ENCODE measurements at regions not wholly inside any gene's neighbourhood (a gene's known extent, or its start where the extent isn't known, plus 50 kb on each side); places are given as distances from the start of the nearest gene placed in this dataset.
"Not testable (repeated sequence)": the region's sequence is repeated elsewhere in the genome, so short reads cannot be mapped to it uniquely, and the experiment has no call there.

- H3K9me3 Mint-ChIP-seq: peaks cover 69% of the 10 kb centered on the region
- not testable (repeated sequence) for H3K4me3 Mint-ChIP-seq; H3K27ac Mint-ChIP-seq; DNase-seq (ENCODE audit: low spot score in 2 of 2, unreplicated experiment in 2 of 2); H3K27me3 Mint-ChIP-seq (ENCODE audit: low read depth); H3K36me3 Mint-ChIP-seq; H3K4me1 Mint-ChIP-seq
These were observed 87.5 kb upstream of the VSTM2A start for GRCh38 chr7:54454700-54455099.

- no peak for TF ChIP-seq CTCF (IDR thresholded peaks at IDR 0.05; ENCODE audit: unreplicated experiment)
- H3K4me3 Mint-ChIP-seq: no peak overlapping the region
These were observed 77.1 kb upstream of the VSTM2A start for GRCh38 chr7:54465095-54465494.

GRCh38 chr7:54469740-54470139 lies 72.4 kb upstream of the VSTM2A start:
- Mint-ChIP-seq H3K27ac (no peak overlapping the region), H3K36me3 (no peaks in the 10 kb centered on the region), H3K4me1 (no peaks in the 10 kb centered on the region), H3K27me3 (ENCODE audit: low read depth) (no peaks in the 10 kb centered on the region), H3K9me3 (peaks cover 31% of the 10 kb centered on the region), H3K4me3 (no peak overlapping the region)
- DNase-seq (ENCODE audit: low spot score in 2 of 2, unreplicated experiment in 2 of 2): no peak
- TF ChIP-seq CTCF (IDR thresholded peaks at IDR 0.05; ENCODE audit: unreplicated experiment): no peak

More at GRCh38 chr7:54465095-54465494, 77.1 kb upstream of the VSTM2A start:
- no peaks in the 10 kb centered on the region for H3K36me3 Mint-ChIP-seq
- no peaks in the 10 kb centered on the region for H3K27me3 Mint-ChIP-seq (ENCODE audit: low read depth)
- no peak overlapping the region for H3K27ac Mint-ChIP-seq
- H3K4me1 Mint-ChIP-seq: no peaks in the 10 kb centered on the region
- H3K9me3 Mint-ChIP-seq: peaks cover 28% of the 10 kb centered on the region
- DNase-seq (ENCODE audit: low spot score in 2 of 2, unreplicated experiment in 2 of 2): no peak

- no peaks in the 10 kb centered on the region for H3K4me1 Mint-ChIP-seq
- H3K27ac Mint-ChIP-seq: no peak overlapping the region
- TF ChIP-seq CTCF (IDR thresholded peaks at IDR 0.05; ENCODE audit: unreplicated experiment): no peak
- H3K9me3 Mint-ChIP-seq: peaks cover 1% of the 10 kb centered on the region
- no peak for DNase-seq (ENCODE audit: low spot score in 2 of 2, unreplicated experiment in 2 of 2)
- peaks cover 9% of the 10 kb centered on the region for H3K27me3 Mint-ChIP-seq (ENCODE audit: low read depth)
- H3K36me3 Mint-ChIP-seq: no peaks in the 10 kb centered on the region
- no peak overlapping the region for H3K4me3 Mint-ChIP-seq
These were observed 65.6 kb upstream of the VSTM2A start for GRCh38 chr7:54476609-54477008.

- Mint-ChIP-seq H3K4me1 (no peaks in the 10 kb centered on the region), H3K27me3 (ENCODE audit: low read depth) (peaks cover 12% of the 10 kb centered on the region), H3K27ac (no peak overlapping the region), H3K9me3 (no peaks in the 10 kb centered on the region), H3K36me3 (no peaks in the 10 kb centered on the region), H3K4me3 (no peak overlapping the region)
- TF ChIP-seq CTCF (IDR thresholded peaks at IDR 0.05; ENCODE audit: unreplicated experiment): peak; percentile 55
- no peak for DNase-seq (ENCODE audit: low spot score in 2 of 2, unreplicated experiment in 2 of 2)
These were observed 65.1 kb upstream of the VSTM2A start for GRCh38 chr7:54477083-54477482.

GRCh38 chr7:54483523-54483922 lies 58.7 kb upstream of the VSTM2A start:
- DNase-seq (ENCODE audit: low spot score in 2 of 2, unreplicated experiment in 2 of 2): no peak
- no peak overlapping the region for H3K27ac Mint-ChIP-seq
- no peak overlapping the region for H3K4me3 Mint-ChIP-seq
- no peak for TF ChIP-seq CTCF (IDR thresholded peaks at IDR 0.05; ENCODE audit: unreplicated experiment)
- H3K27me3 Mint-ChIP-seq (ENCODE audit: low read depth): peaks cover 19% of the 10 kb centered on the region
- H3K9me3 Mint-ChIP-seq: no peaks in the 10 kb centered on the region
- no peaks in the 10 kb centered on the region for H3K36me3 Mint-ChIP-seq
- no peaks in the 10 kb centered on the region for H3K4me1 Mint-ChIP-seq

All from mesothelial cell of epicardium (in vitro differentiated cells).